Astrocyte (in vitro differentiated cells and primary cell): ENCODE measurements at regions not wholly inside any gene's neighbourhood (a gene's known extent, or its start where the extent isn't known, plus 50 kb on each side); places are given as distances from the start of the nearest gene placed in this dataset.

Source experiments
- CTCF ChIP-seq: IDR thresholded peaks from 2 replicates; pipeline ENCODE4 v1.5.1; 2011; ENCODE audit warnings: low read depth, mild to moderate bottlenecking, inconsistent platforms, low read length, moderate library complexity; ENCODE audit not compliant: insufficient read depth
- EZH2 ChIP-seq: IDR thresholded peaks from 2 replicates; pipeline ENCODE4 v1.6.1; 2012; ENCODE audit warnings: mild to moderate bottlenecking, low read length, inconsistent platforms; ENCODE audit not compliant: insufficient read depth

GRCh38 chr21:35615325-35615724, 445.0 kb downstream of the SETD4 start:
- TF ChIP-seq CTCF (no peak), EZH2 (no peak)
